Vagina (tissue), 2 donors: ENCODE measurements at regions not wholly inside any gene's neighbourhood (a gene's known extent, or its start where the extent isn't known, plus 50 kb on each side); places are given as distances from the start of the nearest gene placed in this dataset.

Source experiments
- POLR2A ChIP-seq, 2 donors: fragments of 450-650 bp; IDR thresholded peaks; one replicate each; pipeline ENCODE4 v1.6.1; 2017; ENCODE audit warnings: antibody characterized with exemption in 2 of 2, mild to moderate bottlenecking in 2 of 2, moderate library complexity in 2 of 2
- TF ChIP-seq, protein P1 (sequence below), 3 experiments: fragments of 450-650 bp in 2 of 3; fragments of 200-600 bp in 1 of 3; sonication (generic) in 1 of 3; IDR thresholded peaks; one replicate each; pipeline ENCODE4 v1.5.1; 2017 to 2019; ENCODE audit warnings: antibody characterized with exemption in 3 of 3, mild to moderate bottlenecking in 2 of 3, moderate library complexity in 2 of 3

GRCh38 chr12:84222841-84223240 lies 689.8 kb downstream of the SLC6A15 start:
- TF ChIP-seq, protein P1, sequence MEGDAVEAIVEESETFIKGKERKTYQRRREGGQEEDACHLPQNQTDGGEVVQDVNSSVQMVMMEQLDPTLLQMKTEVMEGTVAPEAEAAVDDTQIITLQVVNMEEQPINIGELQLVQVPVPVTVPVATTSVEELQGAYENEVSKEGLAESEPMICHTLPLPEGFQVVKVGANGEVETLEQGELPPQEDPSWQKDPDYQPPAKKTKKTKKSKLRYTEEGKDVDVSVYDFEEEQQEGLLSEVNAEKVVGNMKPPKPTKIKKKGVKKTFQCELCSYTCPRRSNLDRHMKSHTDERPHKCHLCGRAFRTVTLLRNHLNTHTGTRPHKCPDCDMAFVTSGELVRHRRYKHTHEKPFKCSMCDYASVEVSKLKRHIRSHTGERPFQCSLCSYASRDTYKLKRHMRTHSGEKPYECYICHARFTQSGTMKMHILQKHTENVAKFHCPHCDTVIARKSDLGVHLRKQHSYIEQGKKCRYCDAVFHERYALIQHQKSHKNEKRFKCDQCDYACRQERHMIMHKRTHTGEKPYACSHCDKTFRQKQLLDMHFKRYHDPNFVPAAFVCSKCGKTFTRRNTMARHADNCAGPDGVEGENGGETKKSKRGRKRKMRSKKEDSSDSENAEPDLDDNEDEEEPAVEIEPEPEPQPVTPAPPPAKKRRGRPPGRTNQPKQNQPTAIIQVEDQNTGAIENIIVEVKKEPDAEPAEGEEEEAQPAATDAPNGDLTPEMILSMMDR (IDR thresholded peaks at IDR 0.05): no peak
- no peak for TF ChIP-seq POLR2A (IDR thresholded peaks at IDR 0.05)
